ENCODE measurements at regions not wholly inside any gene's neighbourhood (a gene's known extent, or its start where the extent isn't known, plus 50 kb on each side); places are given as distances from the start of the nearest gene placed in this dataset.

DNA sequence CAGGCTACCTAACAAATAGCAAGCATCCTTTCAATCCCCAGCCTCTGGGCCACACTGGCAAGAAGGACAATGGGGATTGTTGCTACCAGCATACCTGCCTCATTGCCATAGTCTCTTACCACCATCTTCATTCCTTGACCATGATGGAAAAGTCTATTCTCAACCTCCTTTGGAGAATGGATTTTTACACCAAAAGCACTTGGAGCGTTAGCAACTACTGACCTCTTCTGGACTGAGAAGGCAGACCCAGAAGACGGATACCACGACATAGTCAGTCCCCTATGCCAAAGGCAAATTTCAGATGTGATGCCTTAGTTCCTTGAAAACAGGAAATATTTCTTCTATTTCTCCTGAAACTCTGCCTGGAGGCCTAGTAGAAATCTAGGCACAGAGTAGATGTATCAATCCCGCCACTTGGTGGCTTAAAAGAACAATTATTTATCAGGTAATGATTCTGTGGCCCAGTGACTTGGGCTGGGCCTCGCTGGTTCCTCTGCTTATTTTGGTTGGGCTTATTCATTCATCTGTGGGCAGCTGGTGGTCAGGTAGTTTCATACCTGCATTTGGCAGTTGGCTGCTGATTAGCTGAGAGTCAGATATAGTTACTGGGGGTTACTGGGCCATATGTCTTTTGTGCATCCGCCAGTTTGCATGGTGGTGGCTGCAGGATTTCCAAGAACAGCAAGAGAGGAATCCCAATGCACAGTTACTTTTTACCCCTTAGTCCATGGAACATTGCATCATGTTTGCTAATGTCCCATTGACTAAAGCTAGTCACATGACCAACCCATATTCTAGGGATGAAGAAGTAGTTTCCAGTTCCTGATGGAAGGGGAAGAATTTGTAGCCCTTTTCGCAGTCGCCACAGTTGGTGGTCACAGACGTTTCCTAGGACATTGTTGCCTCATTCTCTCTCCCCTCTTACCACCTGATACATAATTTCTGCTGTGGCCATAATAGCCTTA lies 75.2 kb downstream of the DHCR7 start:
- Histone ChIP-seq H3K27me3 (ENCODE audit: control insufficient read depth, insufficient read depth, low read length) (peaks cover 3% of the 10 kb centered on the region), H3K27ac (ENCODE audit: low read depth, low read length) (no peak overlapping the region), H3K9me3 (ENCODE audit: control insufficient read depth, insufficient read depth, low read length) (peaks cover 18% of the 10 kb centered on the region; the same call in 1 of the 2 replicates), H3K4me3 (ENCODE audit: low read depth, low read length) (no peak overlapping the region)
- POLR2A ChIA-PET = no interaction called here
- peak; percentile 1 for DNase-seq (ENCODE audit: low read depth, low spot score)
- CTCF ChIA-PET = interaction anchor here (0.7 to 2.3 kb wide), 4 partner anchors 286 to 904 kb away, joined by 3 to 10 read pairs (median 4); no protein-coding TSS in a partner anchor
- TF ChIP-seq CTCF (IDR thresholded peaks at IDR 0.05; ENCODE audit: low read depth, low read length) = peak; percentile 63

DNA sequence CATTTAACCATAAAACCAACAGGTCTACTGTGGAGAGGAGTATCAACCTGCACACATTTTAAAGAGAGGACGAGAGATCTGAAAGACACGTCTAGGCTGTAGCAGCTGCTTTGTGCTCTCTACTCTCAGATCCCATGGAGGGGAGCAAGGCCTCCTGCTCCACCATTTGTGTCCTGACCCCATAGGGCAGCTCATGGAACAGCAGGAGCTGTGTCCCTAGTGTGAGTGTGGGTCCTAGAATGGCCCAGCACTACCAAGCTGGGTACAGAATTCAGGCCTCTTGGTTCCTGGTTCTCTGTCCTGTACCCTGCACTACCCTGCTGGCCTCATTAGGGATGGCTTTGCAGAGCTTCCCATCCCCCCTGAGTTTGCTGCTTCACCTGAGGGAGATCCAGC lies 76.5 kb downstream of the DHCR7 start:
- no peak overlapping the region for H3K27ac ChIP-seq (ENCODE audit: low read depth, low read length)
- DNase-seq (ENCODE audit: low read depth, low spot score) = no peak
- H3K9me3 ChIP-seq (ENCODE audit: control insufficient read depth, insufficient read depth, low read length) = peaks cover 24% of the 10 kb centered on the region; the same call in 1 of the 2 replicates
- no peak overlapping the region for H3K4me3 ChIP-seq (ENCODE audit: low read depth, low read length)
- TF ChIP-seq CTCF (IDR thresholded peaks at IDR 0.05; ENCODE audit: low read depth, low read length) = no peak
- ChIA-PET POLR2A (no interaction called here), CTCF (interaction anchor here (2.3 kb wide), 1 partner anchor 284 kb away, joined by 10 read pairs; no protein-coding TSS in a partner anchor)
- H3K27me3 ChIP-seq (ENCODE audit: control insufficient read depth, insufficient read depth, low read length) = peaks cover 6% of the 10 kb centered on the region

GRCh38 chr11:71370895-71371673 lies 77.1 kb downstream of the DHCR7 start:
- ChIA-PET POLR2A (no interaction called here), CTCF (interaction anchor here (2.3 kb wide), 1 partner anchor 284 kb away, joined by 10 read pairs; no protein-coding TSS in a partner anchor)
- Histone ChIP-seq H3K27me3 (ENCODE audit: control insufficient read depth, insufficient read depth, low read length) (peaks cover 6% of the 10 kb centered on the region), H3K9me3 (ENCODE audit: control insufficient read depth, insufficient read depth, low read length) (peaks cover 26% of the 10 kb centered on the region), H3K27ac (ENCODE audit: low read depth, low read length) (no peak overlapping the region), H3K4me3 (ENCODE audit: low read depth, low read length) (no peak overlapping the region)
- no peak for TF ChIP-seq CTCF (IDR thresholded peaks at IDR 0.05; ENCODE audit: low read depth, low read length)
- DNase-seq (ENCODE audit: low read depth, low spot score) = no peak

- CTCF ChIA-PET = interaction anchor here (2.3 kb wide), 1 partner anchor 283 kb away, joined by 10 read pairs; no protein-coding TSS in a partner anchor
- H3K4me3 ChIP-seq (ENCODE audit: low read depth, low read length) = no peak overlapping the region
- no peak for DNase-seq (ENCODE audit: low read depth, low spot score)
- POLR2A ChIA-PET = no interaction called here
- H3K27me3 ChIP-seq (ENCODE audit: control insufficient read depth, insufficient read depth, low read length) = peaks cover 6% of the 10 kb centered on the region
- TF ChIP-seq CTCF (IDR thresholded peaks at IDR 0.05; ENCODE audit: low read depth, low read length) = no peak
- peaks cover 31% of the 10 kb centered on the region for H3K9me3 ChIP-seq (ENCODE audit: control insufficient read depth, insufficient read depth, low read length)
- H3K27ac ChIP-seq (ENCODE audit: low read depth, low read length) = no peak overlapping the region
Measured at GRCh38 chr11:71370020-71370747, 78.0 kb downstream of the DHCR7 start.

Data from AG04450 (cell line).